H1 (cell line): ENCODE measurements at regions not wholly inside any gene's neighbourhood (a gene's known extent, or its start where the extent isn't known, plus 50 kb on each side); places are given as distances from the start of the nearest gene placed in this dataset.

Experiments
- BACH1 ChIP-seq: IDR thresholded peaks from 2 replicates; pipeline ENCODE4 v1.6.1; 2012; ENCODE audit warnings: low read length, improper control_type of control experiment
- FOSL1 ChIP-seq: IDR thresholded peaks from 2 replicates; pipeline ENCODE4 v1.6.1; 2011; ENCODE audit warnings: mild to moderate bottlenecking, low read depth, low read length, moderate library complexity; ENCODE audit not compliant: insufficient read depth
- GABPA ChIP-seq: IDR thresholded peaks from 2 replicates; pipeline ENCODE4 v1.6.1; 2011; ENCODE audit warnings: mild to moderate bottlenecking, low read length, moderate library complexity, borderline replicate concordance; ENCODE audit not compliant: insufficient read depth
- KDM4A ChIP-seq: IDR thresholded peaks from one replicate; pipeline ENCODE4 v1.7.1; 2012; ENCODE audit warnings: low read depth, mild to moderate bottlenecking, moderate library complexity, low read length, inconsistent platforms; ENCODE audit not compliant: severe bottlenecking
- POU5F1 ChIP-seq: IDR thresholded peaks from 2 replicates; pipeline ENCODE4 v1.6.1; 2011; ENCODE audit warnings: low read depth, mild to moderate bottlenecking, low read length, moderate library complexity
- ZNF274 ChIP-seq: IDR thresholded peaks from 2 replicates; pipeline ENCODE4 v1.7.0; 2012; ENCODE audit warnings: low read length, borderline replicate concordance; ENCODE audit errors: extremely low read depth
- TF ChIP-seq, protein P1 (sequence below): IDR thresholded peaks from 2 replicates; pipeline ENCODE4 v1.6.1; 2012; ENCODE audit warnings: low read length, inconsistent platforms

GRCh38 chr11:130715877-130716220 lies 200.4 kb downstream of the SNX19 start (continued):
- TF ChIP-seq, protein P1, sequence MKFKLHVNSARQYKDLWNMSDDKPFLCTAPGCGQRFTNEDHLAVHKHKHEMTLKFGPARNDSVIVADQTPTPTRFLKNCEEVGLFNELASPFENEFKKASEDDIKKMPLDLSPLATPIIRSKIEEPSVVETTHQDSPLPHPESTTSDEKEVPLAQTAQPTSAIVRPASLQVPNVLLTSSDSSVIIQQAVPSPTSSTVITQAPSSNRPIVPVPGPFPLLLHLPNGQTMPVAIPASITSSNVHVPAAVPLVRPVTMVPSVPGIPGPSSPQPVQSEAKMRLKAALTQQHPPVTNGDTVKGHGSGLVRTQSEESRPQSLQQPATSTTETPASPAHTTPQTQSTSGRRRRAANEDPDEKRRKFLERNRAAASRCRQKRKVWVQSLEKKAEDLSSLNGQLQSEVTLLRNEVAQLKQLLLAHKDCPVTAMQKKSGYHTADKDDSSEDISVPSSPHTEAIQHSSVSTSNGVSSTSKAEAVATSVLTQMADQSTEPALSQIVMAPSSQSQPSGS, result no peak
- TF ChIP-seq BACH1, result no peak
- TF ChIP-seq FOSL1, result no peak
- TF ChIP-seq ZNF274, result no peak
- no peak for TF ChIP-seq GABPA
- TF ChIP-seq KDM4A, result no peak
- TF ChIP-seq POU5F1, result no peak
